ENCODE measurements at regions not wholly inside any gene's neighbourhood (a gene's known extent, or its start where the extent isn't known, plus 50 kb on each side); places are given as distances from the start of the nearest gene placed in this dataset.
"Not testable (repeated sequence)": the region's sequence is repeated elsewhere in the genome, so short reads cannot be mapped to it uniquely, and the experiment has no call there.

GRCh38 chr7:3138206-3138605 lies 94.5 kb upstream of the CARD11 start:
- no peak for DNase-seq

DNA sequence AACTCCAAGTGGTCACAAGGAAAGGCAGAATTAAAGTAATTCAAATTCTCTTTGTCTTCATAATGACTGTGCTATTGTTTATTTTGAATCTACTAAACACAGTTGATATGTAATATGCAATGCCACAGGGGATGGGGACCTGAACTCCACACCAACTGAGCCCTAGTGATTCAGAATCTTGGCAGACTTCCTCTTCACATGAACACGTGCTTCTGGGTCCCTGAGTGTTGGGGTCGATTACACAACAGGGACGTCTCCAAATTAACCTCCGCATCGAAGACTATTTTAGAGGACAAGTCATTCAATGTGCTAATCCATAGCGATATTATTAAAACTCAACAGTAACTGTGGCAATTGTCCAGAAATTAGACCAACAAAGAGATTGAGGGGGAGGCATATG lies 95.3 kb upstream of the CARD11 start:
- no peak for DNase-seq

GRCh38 chr7:3140834-3141233 lies 97.2 kb upstream of the CARD11 start:
- DNase-seq, result no peak

DNA sequence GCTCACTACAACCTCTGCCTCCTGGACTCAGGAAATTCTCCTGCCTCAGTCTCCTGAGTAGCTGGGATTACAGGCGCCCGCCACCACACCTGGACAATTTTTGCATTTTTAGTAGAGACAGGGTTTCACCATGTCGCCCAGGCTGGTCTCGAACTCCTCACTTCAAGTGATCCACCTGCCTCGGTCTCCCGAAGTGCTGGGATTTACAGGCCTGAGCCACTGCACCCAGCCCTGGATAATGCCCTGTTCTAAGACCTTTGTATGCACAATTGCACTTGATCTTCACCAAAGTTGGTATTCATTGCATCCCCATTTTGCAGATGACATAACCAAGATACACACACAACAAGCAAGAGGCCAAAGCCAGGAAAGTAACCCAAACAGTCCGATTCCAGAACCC lies 97.7 kb upstream of the CARD11 start:
- no peak for DNase-seq

DNA sequence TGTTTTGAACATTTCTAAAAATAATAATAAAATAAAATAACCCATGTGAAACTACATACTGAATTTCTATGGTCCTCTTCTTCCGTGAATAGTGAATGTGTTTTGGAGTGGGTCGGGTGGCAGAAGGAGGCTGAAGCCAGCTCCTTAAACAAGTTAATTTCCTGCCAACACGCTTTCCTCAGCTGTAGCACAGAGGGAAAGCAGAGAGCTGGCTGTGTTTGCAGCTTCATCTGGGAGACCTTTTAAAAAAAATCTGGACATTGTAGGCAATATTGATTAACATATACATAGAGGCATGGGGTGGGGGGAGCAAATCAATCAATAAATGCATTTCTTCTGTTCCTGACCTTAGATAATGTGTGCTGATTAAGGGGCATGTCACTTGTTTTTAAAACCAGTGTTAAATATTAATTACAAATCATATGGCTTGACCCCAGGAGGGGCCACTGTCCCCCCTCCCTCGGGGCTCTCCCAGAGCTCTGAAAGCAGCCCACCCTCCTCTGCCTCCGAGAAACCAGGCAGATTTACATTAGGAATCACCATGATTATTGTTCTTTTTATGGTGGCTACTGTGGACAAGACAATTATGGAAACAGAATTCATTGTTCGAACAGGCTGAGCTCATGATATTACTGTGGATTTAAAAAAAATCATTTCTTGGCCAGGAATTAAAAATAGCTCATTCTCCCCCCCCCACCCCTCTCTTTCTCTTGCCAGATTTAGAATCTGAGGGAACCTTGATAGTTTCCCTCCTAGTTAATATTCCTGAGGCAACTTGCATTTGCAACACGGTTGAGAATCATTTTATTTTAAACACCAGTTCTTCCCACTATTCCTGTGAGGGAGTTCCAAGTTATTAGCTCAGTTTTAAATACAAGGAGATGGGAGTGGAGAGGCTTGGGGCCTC lies 100.5 kb upstream of the CARD11 start:
- DNase-seq, result no peak

- DNase-seq, result not testable (repeated sequence)
Measured at GRCh38 chr7:3144776-3145125, 101.1 kb upstream of the CARD11 start.

- no peak for DNase-seq
Measured at GRCh38 chr7:3146571-3147226, 103.0 kb upstream of the CARD11 start.

- not testable (repeated sequence) for DNase-seq
Measured at GRCh38 chr7:3148471-3148870, 104.8 kb upstream of the CARD11 start.

- DNase-seq, result no peak
Measured at GRCh38 chr7:3149231-3149995, 105.7 kb upstream of the CARD11 start.

DNA sequence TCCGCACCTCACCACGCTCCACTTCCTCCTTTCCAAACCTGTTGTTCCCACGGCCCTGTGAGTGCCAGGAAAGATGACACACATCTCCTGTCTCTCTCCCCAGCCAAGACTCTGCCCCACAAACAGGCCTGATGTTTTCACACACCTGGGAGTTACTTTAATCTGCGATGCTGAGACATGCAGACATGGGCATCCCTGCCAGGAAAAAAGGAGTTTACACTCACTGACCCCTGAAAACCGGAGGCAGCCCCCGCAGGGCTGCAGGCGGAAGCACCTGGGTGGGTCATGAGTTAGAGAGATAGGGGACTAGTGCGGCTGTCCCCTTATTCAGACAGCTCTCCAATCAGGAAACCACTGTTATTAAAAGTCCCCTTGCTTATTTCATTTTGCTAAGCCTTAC lies 106.4 kb upstream of the CARD11 start:
- no peak for DNase-seq

- DNase-seq, result no peak
Measured at GRCh38 chr7:3151784-3152183, 108.1 kb upstream of the CARD11 start.

- no peak for DNase-seq
Measured at GRCh38 chr7:3152714-3153113, 109.0 kb upstream of the CARD11 start.

DNA sequence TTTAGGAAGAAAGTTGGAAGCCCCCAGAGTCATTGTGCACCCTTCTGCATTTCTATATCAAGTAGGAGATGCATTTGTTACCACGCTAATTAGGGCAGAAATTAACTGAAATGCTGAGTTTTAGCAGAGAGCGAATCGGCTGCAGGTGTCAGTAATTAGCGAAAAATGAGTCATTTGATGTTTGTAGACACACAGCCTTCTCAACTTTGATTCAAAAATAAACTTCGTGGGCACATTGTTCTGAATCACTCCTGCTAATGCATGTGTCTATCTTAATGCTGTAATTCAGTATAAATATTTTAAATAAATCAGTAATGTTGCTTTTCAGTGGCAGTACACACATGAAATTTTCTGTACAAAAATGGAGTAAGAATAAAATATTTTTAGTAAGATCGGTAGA lies 109.5 kb upstream of the CARD11 start:
- DNase-seq, result no peak

DNA sequence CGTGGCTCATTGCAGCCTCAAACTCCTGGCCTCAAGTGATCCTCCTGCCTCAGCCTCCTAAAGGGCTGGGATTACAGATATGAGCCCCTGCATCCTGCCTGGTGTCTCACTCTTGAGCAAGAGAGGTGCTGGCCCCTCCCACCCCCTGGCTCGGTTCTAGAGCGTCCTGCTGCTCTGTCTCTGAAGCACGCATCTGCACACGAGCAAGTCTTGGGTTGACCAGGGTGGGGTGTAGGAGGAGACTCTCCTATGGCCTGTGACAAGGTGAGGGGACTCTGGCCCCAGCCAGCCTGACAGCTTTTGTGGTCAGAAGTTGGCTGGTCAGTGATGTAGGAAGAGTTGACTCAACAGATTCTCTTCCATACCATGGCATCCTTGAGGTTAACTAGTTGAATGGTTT lies 110.7 kb upstream of the CARD11 start:
- no peak for DNase-seq

- DNase-seq, result no peak
Measured at GRCh38 chr7:3154881-3155494, 111.3 kb upstream of the CARD11 start.

DNA sequence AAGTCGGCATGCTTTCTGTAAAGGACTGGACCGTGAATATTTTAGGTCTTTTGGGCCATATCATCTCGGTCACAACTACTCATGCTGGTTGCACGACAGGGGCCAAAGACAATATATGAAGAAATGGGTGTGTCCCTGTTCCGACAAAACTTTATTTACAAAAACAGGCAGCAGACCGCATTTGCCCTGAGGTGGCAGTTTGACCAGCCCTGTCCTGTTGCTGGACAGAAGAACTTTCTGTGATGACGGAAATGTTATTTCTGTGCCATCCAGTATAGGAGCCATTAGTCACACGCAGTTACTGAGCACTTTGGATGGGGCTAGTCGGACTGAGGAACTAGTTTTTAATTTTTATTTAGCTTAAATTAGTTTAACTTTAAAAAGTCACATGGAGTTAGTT lies 112.8 kb upstream of the CARD11 start:
- no peak for DNase-seq

- DNase-seq, result no peak
Measured at GRCh38 chr7:3157566-3158287, 114.1 kb upstream of the CARD11 start.

- no peak for DNase-seq
Measured at GRCh38 chr7:3158341-3158760, 114.7 kb upstream of the CARD11 start.

- no peak for DNase-seq
Measured at GRCh38 chr7:3159039-3159438, 115.4 kb upstream of the CARD11 start.

DNA sequence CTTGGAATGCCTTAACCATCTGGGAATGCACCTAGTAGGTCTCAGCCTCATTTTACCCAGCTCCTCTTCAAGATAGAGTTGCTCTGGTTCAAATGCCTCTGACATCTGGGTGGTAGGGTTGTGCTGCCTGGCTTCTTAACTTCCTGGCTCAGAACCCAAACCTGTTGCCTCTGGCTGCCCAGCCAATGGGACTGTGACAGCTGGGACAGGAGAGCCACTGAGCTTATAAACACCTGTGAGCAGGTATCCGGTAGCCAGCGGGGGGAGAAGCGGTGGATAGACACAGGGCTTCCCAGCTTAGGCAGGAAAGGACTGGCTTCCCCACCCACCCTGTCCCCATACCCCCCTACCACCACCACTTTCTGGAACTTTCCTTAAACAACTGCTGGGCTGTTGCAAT lies 115.8 kb upstream of the CARD11 start:
- no peak for DNase-seq

GRCh38 chr7:3159926-3160325 lies 116.3 kb upstream of the CARD11 start:
- not testable (repeated sequence) for DNase-seq

- DNase-seq, result no peak
Measured at GRCh38 chr7:3162289-3162688, 118.6 kb upstream of the CARD11 start.

DNA sequence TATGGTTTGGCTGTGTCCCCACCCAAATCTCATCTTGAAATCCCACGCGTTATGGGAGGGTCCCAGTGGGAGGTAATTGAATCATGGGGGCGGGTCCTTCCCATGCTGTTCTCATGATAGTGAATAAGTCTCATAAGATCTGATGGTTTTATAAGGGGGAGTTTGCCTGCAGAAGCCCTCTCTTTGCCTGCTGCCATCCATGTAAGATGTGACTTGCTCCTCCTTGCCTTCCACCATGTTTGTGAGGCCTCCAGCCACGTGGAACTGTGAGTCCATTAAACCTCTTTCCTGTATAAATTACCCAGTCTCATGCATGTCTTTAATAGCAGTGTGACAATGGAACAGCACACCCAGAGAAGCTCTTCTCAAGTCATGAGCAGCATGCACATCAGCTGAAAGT lies 119.1 kb upstream of the CARD11 start:
- not testable (repeated sequence) for DNase-seq
